ENCODE measurements at regions not wholly inside any gene's neighbourhood (a gene's known extent, or its start where the extent isn't known, plus 50 kb on each side); places are given as distances from the start of the nearest gene placed in this dataset.

GRCh38 chr20:41668057-41668749 lies 50.0 kb upstream of the CHD6 start:
- DNase-seq (ENCODE audit: low read depth): no peak
